AG08395 (cell line): ENCODE measurements at regions not wholly inside any gene's neighbourhood (a gene's known extent, or its start where the extent isn't known, plus 50 kb on each side); places are given as distances from the start of the nearest gene placed in this dataset.

Experiments
- DNase-seq: peaks from one replicate; pipeline ENCODE4 v3.0.0; 2012; ENCODE audit warnings: mixed read lengths, low spot score

GRCh38 chr3:13224967-13225366 is 151.7 kb upstream of the IQSEC1 start:
- DNase-seq: no peak

- DNase-seq: no peak
Observed at GRCh38 chr3:13223574-13224237, 150.5 kb upstream of the IQSEC1 start.

GRCh38 chr3:13222891-13223573 is 149.8 kb upstream of the IQSEC1 start:
- no peak for DNase-seq

- no peak for DNase-seq
Observed at GRCh38 chr3:13222131-13222530, 148.9 kb upstream of the IQSEC1 start.

GRCh38 chr3:13221491-13222061 is 148.3 kb upstream of the IQSEC1 start:
- no peak for DNase-seq

GRCh38 chr3:13220991-13221390 is 147.8 kb upstream of the IQSEC1 start:
- DNase-seq: no peak

- DNase-seq: no peak
Observed at GRCh38 chr3:13219902-13220296, 146.7 kb upstream of the IQSEC1 start.

- DNase-seq: no peak
Observed at GRCh38 chr3:13219077-13219901, 146.1 kb upstream of the IQSEC1 start.

- DNase-seq: no peak
Observed at GRCh38 chr3:13218541-13218908, 145.3 kb upstream of the IQSEC1 start.

- DNase-seq: peak; percentile 14
Observed at GRCh38 chr3:13217736-13218540, 144.7 kb upstream of the IQSEC1 start.

GRCh38 chr3:13217253-13217652 is 144.0 kb upstream of the IQSEC1 start:
- no peak for DNase-seq

- DNase-seq: peak; percentile 80
Observed at GRCh38 chr3:13215940-13216546, 142.8 kb upstream of the IQSEC1 start.

GRCh38 chr3:13214847-13215472 is 141.7 kb upstream of the IQSEC1 start:
- DNase-seq: no peak

GRCh38 chr3:13213911-13214846 is 140.9 kb upstream of the IQSEC1 start:
- no peak for DNase-seq

GRCh38 chr3:13213490-13213889 is 140.3 kb upstream of the IQSEC1 start:
- no peak for DNase-seq

- no peak for DNase-seq
Observed at GRCh38 chr3:13211605-13212210, 138.5 kb upstream of the IQSEC1 start.

GRCh38 chr3:13210221-13210975 is 137.2 kb upstream of the IQSEC1 start:
- DNase-seq: no peak

GRCh38 chr3:13209634-13209997 is 136.4 kb upstream of the IQSEC1 start:
- no peak for DNase-seq
